ENCODE measurements at regions not wholly inside any gene's neighbourhood (a gene's known extent, or its start where the extent isn't known, plus 50 kb on each side); places are given as distances from the start of the nearest gene placed in this dataset.

DNA sequence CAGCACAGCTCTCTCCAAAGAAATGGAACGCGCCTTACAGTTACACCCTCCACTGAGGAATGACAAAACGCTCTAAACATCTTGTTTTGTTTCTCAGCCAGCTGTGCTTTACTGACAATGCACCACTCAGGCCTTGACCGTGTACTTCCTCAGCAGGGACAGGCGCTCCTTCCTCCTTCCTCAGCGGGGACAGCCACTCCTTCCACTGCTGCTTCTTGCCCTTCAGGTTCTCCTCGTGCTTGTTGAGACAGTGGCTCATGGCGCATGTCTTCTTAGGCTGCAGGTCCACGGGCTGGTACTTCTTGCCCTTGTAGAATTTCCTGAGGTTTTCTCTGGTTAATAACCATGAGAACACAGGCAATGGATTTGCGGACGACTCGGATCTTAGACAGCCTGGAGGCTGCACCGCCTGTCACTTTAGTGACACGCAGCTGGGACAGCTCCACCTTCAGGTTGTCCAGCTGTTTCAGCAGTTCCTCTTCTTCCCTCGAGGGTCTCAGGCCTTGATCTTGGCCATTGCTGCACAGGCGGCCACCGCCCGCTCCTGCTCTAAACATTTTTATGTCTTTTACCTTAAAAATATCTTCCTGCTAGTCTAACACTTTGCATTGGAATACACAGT lies 613.8 kb downstream of the BRD1 start:
- no peak for DNase-seq

DNA sequence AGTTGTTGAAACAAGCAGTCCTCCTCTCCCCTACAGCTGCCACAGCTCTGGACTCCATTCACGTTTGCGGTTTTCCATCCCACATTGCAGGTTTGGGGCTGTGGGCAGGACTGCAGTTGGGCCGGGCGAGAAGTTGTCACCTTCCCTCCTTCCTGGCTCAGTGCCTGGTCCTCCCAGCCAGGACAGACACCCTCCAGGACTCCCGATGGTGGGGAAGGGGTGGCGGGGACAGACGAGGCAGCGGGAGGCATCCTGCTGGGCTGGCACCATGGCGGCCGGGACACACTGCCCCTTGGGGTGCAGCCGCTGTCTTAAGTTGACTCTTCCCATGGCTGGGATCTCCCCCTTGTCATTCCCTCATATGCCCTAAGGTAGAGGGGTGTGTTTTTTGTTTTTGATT lies 615.2 kb downstream of the BRD1 start:
- DNase-seq, result no peak

DNA sequence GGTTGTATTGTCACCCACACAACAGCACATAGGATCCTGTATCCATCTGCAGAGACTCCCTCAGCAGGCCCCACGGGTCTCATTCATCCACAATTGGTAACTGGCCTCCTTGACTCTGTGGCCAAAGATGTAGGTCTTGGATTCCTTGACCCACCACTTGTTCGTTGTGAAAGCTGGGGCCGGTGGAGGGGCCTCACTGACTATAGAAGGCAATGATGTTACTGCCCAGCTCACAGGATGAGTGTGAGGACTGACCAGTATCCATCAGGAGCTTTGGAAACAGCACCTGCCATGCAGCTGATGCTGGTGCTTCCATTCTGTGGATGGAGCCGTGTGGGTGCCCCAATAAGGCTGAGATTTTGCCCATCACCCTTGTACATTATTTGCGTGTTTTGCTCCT lies 615.7 kb downstream of the BRD1 start:
- no peak for DNase-seq

DNA sequence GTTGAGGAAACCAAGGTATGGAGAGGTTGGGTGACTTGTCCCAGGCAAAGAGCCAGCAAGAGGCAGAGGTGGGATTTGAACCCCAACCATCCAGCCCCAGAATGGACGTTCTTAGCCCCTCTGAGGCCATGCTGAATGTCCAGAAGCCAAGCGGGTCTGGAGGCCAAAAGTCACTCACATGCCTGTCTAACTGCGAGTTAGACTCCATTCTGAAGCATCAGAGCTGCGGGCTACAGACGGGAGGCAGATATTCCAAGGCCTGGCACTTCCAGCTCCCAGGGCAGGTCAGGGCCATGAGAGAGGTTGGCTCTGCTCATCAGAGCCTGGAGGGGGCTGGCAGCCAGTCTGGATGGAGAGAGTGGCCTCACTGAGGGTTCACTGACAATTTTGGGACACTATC lies 616.5 kb downstream of the BRD1 start:
- DNase-seq, result no peak

DNA sequence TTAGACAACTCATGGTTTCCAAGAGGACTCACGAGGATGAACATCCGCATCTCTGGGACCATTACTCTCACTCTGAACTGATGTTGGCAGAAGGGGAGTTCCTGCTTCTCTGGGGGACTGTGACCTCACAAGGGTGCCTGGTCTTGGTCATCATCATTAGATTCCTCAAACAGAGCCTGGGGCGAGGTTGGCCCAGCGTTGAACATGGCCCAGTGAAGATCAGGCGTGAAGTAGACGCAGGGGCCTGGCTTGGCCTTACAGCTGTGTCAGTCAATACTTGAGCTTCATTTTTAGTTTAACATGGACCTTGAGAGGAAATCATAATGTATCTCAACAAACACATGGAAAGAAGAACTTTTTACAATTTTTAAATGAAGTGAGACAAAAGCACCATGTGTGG lies 617.1 kb downstream of the BRD1 start:
- DNase-seq, result no peak

DNA sequence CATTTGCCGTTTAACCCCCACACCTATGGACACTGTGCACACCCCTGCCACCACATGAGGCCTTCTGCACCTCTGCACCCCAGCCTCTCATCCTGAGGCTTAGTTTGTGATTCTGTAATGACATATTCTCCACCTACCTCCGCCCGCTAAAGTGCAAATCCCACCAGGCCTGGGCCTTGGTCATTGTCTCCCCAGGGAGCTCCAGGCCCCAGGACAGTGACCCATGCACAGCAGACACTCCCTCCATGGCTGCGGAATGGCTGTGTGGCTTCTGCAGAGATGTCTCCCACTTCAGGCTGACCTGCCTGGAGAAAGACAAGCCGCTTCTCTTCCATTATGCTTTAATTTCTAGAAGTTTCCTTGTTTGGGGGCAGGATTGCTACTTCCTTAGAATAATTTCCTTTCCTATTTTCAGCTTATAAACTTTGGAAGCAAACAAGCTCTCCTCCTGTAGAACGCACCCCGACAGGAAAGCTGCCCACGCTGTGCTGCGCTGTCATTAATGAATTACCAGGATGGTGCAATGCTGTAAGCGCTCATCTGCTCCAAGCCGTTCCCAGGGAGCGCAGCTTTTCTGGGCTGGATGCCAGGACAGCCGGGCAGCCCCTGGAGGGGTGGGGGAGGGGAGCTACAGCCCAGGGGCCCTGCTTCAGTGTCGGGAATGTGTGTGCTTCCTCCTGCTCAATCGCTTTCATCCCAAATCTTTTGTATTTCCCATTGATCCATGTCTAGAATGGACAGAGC lies 618.0 kb downstream of the BRD1 start:
- no peak for DNase-seq

DNA sequence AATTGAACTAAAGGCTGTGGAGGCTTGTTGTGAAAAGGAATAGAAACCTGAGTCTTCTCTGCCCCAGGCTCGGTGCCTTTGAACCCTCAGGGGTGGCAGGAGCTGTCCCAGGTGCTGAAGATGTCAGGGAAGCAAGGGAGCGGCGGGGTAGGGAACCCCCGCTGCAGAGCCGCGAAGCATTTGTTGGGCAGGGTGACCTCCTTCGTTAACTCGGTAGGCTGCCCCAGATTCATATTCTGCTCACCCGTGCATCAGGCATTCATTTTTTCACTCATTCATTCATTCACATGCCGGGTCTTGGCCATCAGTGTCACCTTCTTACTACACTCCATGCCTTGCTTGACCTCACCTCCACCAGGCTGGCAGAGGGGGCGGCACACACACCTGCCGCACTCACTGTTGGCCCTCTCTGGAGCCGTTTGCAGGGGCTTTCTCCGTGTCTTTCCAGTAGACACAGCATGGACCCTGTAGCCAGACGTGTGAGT lies 618.9 kb downstream of the BRD1 start:
- no peak for DNase-seq

DNA sequence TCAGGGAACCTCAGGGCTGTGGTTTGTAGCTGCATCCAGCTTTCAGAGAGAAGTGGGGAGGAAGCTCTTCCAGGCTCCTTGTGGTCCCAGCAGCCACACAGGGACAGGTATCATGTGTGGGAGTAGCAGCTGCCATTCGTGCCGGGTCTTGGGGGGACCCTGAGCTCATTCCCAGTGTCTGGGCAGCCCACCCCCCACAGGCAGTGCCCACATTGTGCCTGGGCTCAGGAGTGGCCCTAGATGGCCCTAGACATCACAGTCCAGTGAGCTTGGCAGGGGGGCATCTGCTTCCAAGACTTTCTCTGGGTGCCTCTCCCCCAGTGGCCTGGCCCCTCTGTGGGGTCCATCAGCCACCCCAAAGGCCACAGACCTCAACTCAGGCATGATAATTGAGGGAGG lies 619.7 kb downstream of the BRD1 start:
- DNase-seq, result no peak

DNA sequence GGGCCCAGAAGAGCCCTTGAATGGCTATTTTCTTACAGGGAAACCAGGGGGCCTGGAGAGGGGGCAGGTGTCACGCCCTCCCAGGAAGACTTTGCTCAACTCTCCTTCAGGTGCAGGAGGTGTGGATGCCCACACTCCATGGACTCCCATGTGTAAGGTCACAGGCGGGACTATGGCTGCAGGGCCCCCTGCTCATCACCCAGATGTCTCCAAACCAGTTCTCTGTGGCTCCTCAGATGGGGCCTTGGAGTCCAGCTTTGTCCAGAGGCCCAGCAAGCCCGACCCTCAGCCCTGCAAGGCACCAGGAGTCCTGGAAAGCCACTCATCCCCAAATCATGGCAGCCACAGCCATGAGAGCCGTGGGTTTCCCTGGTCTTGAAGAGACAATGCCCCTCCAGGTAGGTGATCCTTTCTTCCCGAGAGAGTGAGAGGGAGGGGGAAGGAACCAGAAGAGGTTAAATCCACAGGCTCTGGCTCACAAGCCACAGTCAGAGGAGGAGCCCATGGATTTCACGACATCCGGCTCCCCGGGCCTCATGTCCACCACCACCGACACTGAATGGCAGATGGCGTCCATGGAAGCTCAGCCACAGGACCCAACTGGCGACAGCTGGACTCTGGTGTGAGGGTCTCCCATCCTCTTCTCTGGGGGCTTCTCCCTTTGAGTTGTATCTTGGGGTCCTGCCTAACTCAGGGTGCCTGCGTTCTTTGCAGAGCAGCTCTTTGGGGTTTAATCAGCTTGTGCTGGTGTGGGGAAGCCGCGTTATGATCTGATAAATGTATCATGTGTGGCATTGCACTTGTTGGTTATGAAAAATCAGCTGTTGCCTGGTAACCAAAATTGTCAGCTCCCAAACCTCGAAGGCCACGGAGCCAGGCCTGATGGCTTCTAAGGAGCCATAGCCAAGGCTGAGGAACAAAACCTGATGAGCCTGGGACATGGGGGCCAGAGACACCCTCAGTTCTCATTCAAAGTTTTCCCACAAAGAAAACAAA lies 620.4 kb downstream of the BRD1 start:
- no peak for DNase-seq

DNA sequence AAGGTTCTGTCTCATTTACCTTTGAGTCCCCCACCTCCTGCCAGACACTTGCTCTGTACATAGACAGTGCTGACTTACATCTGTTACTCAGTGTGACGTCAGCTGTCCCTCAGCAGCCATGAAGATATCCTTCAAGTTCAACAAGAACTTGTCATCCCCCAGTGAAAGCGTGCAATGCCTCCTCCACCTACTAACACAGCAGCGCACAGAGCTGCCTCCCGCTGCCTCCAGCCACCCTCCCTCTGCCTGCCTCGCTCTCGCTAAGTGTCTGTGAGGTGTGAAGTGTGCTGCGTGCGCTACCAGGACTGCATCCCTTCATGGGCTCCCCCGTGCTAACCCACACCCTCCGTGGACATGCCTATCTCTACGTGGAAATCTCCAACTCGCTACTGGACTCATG lies 621.4 kb downstream of the BRD1 start:
- DNase-seq, result no peak

DNA sequence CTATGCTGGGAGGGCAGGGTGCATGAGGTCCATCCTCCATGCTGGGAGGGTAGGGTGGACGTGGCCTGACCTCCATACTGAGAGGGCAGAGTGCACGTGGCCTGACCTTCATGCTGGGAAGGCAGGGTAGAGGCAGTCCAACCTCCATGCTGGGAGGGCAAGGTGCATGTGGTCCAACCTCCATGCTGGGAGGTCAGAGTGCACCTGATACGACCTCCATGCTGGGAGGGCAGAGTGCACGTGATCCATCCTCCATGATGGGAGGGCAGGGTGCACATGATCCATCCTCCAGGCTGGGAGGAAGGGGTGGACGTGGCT lies 622.2 kb downstream of the BRD1 start:
- DNase-seq, result no peak

DNA sequence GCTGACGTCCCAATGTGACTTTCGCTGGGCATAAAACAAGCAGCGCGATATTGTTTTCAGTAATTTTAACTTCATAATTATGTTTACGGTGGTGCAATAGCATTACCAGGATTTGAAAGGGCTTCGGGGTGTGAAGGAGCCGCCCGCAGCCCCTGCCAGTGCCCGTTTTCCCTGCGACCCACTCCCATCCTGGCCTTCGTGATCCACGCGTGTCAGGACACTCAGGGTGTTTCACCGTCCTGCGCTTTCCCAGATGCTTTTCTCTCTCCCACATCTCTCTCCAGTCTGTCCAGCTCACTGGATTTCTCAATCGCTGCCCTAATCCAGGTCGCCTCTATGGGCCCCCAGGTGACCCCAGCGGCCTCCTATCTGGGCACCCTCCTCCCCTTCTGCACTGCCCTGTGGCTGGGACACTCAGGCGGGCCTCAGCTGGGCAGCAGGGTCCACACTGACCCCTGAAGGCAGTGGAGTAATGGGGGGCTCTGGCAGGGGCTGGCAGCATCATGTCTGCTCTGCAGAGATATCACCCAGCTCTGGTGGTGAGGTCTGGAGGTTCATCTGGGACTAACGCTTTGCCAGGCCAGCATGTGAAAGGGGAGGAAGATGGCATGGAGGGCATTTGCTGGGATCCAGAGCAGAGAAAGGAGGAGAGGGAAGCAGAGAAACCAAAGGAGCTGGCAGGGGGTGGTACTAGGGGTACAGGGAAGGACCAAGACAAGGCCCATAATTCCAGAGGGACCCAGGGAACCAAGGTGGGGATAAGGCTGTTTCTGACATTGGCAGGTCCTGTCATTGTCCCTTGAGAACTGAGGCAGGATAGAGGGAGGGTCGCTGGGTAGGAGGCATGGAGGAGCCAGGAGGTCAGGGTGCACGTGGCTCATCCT lies 622.8 kb downstream of the BRD1 start:
- DNase-seq, result no peak

DNA sequence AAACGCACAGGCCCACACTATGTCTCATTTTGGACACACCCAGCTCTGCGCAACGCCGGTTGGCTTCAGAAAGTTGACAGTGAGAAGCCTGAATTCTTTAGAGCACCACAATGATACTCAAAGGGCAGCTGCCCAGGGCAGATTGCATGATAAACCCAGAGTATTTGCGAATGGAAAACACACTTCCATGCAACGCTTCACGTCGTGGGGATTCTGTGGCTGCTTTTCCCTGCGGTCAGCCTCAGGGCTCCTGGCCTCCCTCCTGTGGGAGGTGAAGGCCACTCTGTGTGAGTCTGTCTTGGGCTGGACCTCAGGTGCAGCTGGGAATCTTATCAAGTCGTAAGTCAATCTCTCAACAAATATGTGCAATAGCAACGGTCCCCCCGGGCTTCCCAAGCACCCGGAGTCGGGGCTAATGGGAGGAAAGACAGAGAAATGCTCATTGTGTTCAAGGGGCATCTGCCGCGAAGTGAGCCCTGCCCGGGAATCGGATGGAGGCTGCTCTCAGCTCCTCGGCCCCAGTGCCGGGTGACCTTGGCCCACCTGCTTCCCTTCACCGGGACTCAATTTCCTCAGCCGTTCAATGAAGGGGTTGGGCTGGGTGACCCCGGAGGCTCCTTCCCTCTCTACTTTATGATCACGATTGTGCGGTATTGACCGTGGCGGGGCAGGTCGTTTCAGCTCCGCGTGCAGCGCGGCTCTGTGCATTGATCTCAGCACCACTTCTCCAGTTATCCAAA lies 623.6 kb downstream of the BRD1 start:
- DNase-seq, result no peak

DNA sequence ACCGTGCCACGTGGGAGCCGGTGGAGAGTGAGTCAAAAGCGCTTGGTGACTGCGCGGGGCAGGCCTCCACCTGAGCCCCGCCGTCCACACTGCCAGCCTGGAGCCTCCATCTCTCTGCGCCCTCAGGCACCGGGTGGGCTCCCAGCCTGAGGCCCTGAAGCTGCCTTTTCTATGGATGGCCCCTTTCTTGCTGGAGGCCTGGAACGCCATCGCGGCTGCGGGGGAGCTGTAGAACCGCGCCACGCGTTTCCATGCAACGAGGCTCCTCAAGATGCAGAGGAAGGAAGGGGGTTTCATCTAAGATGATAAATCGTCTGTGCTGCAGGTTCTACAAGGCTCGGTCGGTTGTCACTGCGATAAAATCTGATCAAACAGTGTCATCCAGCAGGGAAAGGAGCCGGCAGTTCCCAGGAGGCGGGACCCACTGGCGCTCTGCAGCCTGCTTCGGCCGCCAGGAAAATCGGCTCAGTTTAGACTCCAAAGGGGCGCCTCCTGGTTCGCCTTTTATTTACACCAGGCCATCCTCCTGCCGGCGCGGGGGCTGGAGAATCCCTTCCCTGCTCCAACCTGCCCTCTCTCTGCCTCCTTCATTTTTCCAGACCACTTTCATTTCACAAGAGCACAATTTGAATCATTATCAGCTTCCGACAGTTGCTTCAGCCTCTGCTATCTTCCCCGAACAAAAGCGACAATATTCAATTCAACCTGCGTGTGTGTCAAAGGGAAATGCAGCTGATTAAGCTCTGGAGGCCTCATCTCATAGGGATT lies 624.4 kb downstream of the BRD1 start:
- DNase-seq, result no peak

DNA sequence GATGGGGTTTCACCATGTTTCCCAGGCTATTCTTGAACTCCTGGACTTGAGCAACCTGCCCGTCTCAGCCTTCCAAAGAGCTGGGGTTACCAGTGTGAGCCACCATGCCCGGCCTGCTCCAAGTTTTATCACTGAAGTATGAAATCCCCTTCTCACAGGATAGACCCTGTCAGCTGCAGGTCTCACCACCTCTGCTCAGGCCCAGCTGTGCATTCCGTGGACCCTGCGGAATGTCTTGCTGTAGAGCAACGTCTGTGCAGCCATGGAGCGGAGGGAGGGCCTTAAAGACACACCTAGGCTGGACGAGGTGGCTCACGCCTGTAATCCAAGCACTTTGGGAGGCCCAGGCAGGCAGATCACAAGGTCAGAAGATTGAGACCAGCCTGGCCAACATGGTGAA lies 625.4 kb downstream of the BRD1 start:
- no peak for DNase-seq

DNA sequence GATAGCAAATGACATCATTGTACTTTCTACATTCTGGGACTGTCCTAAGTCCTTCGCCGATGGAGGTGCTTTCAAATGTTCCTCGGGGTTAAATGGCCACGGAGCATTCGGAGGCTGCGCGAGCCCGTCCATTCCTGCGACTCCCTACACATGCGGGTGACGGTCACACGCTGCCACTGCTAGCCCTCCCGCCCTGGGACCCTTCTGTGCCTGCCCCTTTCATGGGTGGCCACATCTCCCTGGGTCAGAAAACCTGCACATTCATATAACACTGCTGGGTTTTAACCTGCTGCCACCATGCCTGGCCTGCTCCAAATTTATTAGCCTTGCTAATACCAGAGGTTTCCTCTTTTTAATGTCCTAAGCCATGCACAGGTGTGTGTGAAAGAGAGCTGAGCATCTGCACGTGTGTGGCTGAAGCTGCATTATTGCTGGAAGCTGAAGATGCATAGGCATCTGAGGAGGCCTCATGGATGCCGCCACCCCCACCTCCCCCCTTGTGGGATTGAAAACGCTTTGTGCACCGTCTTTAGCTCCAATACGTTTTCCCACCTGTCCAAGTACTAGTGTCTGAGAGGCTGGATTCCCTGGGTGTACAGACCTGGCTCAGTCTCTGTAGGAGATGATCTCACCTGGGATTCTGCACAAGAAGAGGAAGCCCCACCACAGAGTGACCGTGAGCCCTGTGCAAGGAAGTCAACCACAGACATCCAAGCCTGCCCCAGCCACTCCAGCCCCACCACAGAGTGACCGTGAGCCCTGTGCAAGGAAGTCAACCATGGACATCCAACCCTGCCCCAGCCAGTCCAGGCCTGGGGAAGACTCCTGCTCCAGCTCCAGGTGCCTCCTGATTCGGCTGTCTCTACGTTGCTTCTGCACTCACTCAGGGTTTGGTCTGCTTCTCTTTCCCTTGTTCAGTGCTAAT lies 626.4 kb downstream of the BRD1 start:
- DNase-seq, result no peak

DNA sequence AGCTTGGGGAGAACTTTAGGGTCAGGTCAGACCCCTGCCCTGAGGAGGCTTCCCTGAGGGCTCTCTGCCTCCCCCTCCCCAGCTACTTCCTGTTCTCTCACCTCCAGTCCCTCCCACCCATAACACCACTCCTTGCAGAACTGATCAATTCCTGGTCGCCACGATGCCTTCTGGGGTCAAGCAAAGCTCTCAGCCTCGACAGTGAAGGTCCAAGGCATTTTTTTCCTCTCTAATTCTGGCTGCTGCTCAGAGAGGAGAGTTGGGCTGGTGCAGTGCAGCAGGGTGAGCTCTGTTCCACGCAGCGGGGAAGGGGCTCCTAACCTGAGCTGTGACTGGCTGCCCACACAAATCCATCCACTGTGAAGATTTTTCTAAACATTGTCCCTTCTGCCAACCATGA lies 628.4 kb downstream of the BRD1 start:
- DNase-seq, result no peak

DNA sequence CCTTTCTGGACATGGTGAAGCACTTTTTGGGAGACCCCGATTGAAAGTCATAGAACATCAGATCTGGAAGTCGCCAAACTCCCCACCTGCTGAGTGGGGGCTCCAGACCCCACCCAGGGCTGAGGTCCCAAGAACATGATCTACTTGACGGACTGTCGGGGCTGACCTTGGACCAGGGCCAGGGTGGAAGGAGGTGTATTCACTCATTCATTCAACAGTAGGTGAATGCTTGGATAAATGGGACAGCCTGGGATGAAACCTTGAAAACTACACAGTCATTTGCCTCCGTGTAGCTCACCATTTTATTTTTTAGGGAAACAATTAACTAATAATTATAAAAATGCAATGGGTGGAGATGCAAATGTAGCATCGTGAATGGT lies 629.0 kb downstream of the BRD1 start:
- DNase-seq, result no peak
